ENCODE measurements at regions not wholly inside any gene's neighbourhood (a gene's known extent, or its start where the extent isn't known, plus 50 kb on each side); places are given as distances from the start of the nearest gene placed in this dataset.

GRCh38 chr1:30274173-30274970 lies 449.0 kb downstream of the MATN1 start:
- Histone ChIP-seq H3K4me3 (ENCODE audit: low read length, poor library complexity, severe bottlenecking) (no peak overlapping the region), H2AFZ (ENCODE audit: low read length) (no peak overlapping the region), H3K4me1 (ENCODE audit: insufficient read depth, low read length, poor library complexity, severe bottlenecking) (no peaks in the 10 kb centered on the region), H3K27me3 (ENCODE audit: insufficient read depth, low read length, poor library complexity, severe bottlenecking) (no peaks in the 10 kb centered on the region), H3K4me2 (ENCODE audit: low read depth, low read length, poor library complexity, severe bottlenecking) (no peak overlapping the region), H3K36me3 (ENCODE audit: insufficient read depth, low read length) (no peaks in the 10 kb centered on the region), H3K9me2 (replicated peaks; ENCODE audit: low read depth, low read length) (no peaks in the 10 kb centered on the region), H3K9ac (ENCODE audit: low read depth, low read length, poor library complexity, severe bottlenecking) (no peak overlapping the region), H4K20me1 (ENCODE audit: insufficient read depth, low read length, poor library complexity, severe bottlenecking) (no peaks in the 10 kb centered on the region), H3K79me2 (ENCODE audit: insufficient read depth, low read length) (no peaks in the 10 kb centered on the region), H3F3A (ENCODE audit: low read depth) (no peaks in the 10 kb centered on the region), H3K9me3 (ENCODE audit: insufficient read depth, low read depth, low read length) (peaks cover 6% of the 10 kb centered on the region; the same call in 1 of the 2 replicates)
- TF ChIP-seq CTCF (conservative IDR thresholded peaks at IDR 0.05; ENCODE audit: low read length), result no peak
- TF ChIP-seq EZH2phosphoT487 (IDR thresholded peaks at IDR 0.05; ENCODE audit: borderline replicate concordance), result no peak

GRCh38 chr1:30273456-30273855 lies 449.9 kb downstream of the MATN1 start:
- Histone ChIP-seq H3K4me2 (ENCODE audit: low read depth, low read length, poor library complexity, severe bottlenecking) (no peak overlapping the region), H3K9ac (ENCODE audit: low read depth, low read length, poor library complexity, severe bottlenecking) (no peak overlapping the region), H3F3A (ENCODE audit: low read depth) (no peaks in the 10 kb centered on the region), H4K20me1 (ENCODE audit: insufficient read depth, low read length, poor library complexity, severe bottlenecking) (no peaks in the 10 kb centered on the region), H3K27me3 (ENCODE audit: insufficient read depth, low read length, poor library complexity, severe bottlenecking) (no peaks in the 10 kb centered on the region), H2AFZ (ENCODE audit: low read length) (no peak overlapping the region), H3K9me3 (ENCODE audit: insufficient read depth, low read depth, low read length) (peaks cover 6% of the 10 kb centered on the region; the same call in 1 of the 2 replicates), H3K79me2 (ENCODE audit: insufficient read depth, low read length) (no peaks in the 10 kb centered on the region), H3K4me1 (ENCODE audit: insufficient read depth, low read length, poor library complexity, severe bottlenecking) (no peaks in the 10 kb centered on the region), H3K9me2 (replicated peaks; ENCODE audit: low read depth, low read length) (no peaks in the 10 kb centered on the region), H3K36me3 (ENCODE audit: insufficient read depth, low read length) (no peaks in the 10 kb centered on the region), H3K4me3 (ENCODE audit: low read length, poor library complexity, severe bottlenecking) (no peak overlapping the region)
- TF ChIP-seq EZH2phosphoT487 (IDR thresholded peaks at IDR 0.05; ENCODE audit: borderline replicate concordance), result no peak
- no peak for TF ChIP-seq CTCF (conservative IDR thresholded peaks at IDR 0.05; ENCODE audit: low read length)

- no peak overlapping the region for H3K4me2 ChIP-seq (ENCODE audit: low read depth, low read length, poor library complexity, severe bottlenecking)
- no peaks in the 10 kb centered on the region for H4K20me1 ChIP-seq (ENCODE audit: insufficient read depth, low read length, poor library complexity, severe bottlenecking)
- no peak for TF ChIP-seq EZH2phosphoT487 (IDR thresholded peaks at IDR 0.05; ENCODE audit: borderline replicate concordance)
- TF ChIP-seq CTCF (conservative IDR thresholded peaks at IDR 0.05; ENCODE audit: low read length), result no peak
- no peak overlapping the region for H3K9ac ChIP-seq (ENCODE audit: low read depth, low read length, poor library complexity, severe bottlenecking)
- H3K27me3 ChIP-seq (ENCODE audit: insufficient read depth, low read length, poor library complexity, severe bottlenecking), result no peaks in the 10 kb centered on the region
- no peaks in the 10 kb centered on the region for H3K36me3 ChIP-seq (ENCODE audit: insufficient read depth, low read length)
- no peak overlapping the region for H2AFZ ChIP-seq (ENCODE audit: low read length)
- H3K9me3 ChIP-seq (ENCODE audit: insufficient read depth, low read depth, low read length), result peaks cover 6% of the 10 kb centered on the region; the same call in 1 of the 2 replicates
- H3K9me2 ChIP-seq (replicated peaks; ENCODE audit: low read depth, low read length), result no peaks in the 10 kb centered on the region
- no peaks in the 10 kb centered on the region for H3K4me1 ChIP-seq (ENCODE audit: insufficient read depth, low read length, poor library complexity, severe bottlenecking)
- no peaks in the 10 kb centered on the region for H3K79me2 ChIP-seq (ENCODE audit: insufficient read depth, low read length)
- no peaks in the 10 kb centered on the region for H3F3A ChIP-seq (ENCODE audit: low read depth)
- no peak overlapping the region for H3K4me3 ChIP-seq (ENCODE audit: low read length, poor library complexity, severe bottlenecking)
Measured at GRCh38 chr1:30273021-30273325, 450.4 kb downstream of the MATN1 start.
